ENCODE measurements at regions not wholly inside any gene's neighbourhood (a gene's known extent, or its start where the extent isn't known, plus 50 kb on each side); places are given as distances from the start of the nearest gene placed in this dataset.
"Not testable (repeated sequence)": the region's sequence is repeated elsewhere in the genome, so short reads cannot be mapped to it uniquely, and the experiment has no call there.

- not testable (repeated sequence) for DNase-seq (ENCODE audit: low spot score); FAIRE-seq
These were observed 454.3 kb upstream of the SLITRK6 start for GRCh38 chr13:86253497-86253896.

- FAIRE-seq; DNase-seq (ENCODE audit: low spot score): not testable (repeated sequence)
These were observed 456.6 kb upstream of the SLITRK6 start for GRCh38 chr13:86255820-86256219.

GRCh38 chr13:86269511-86269910 is 470.3 kb upstream of the SLITRK6 start:
- DNase-seq (ENCODE audit: low spot score) (no peak), FAIRE-seq (no peak)

GRCh38 chr13:86282442-86282841 is 483.2 kb upstream of the SLITRK6 start:
- no peak for DNase-seq (ENCODE audit: low spot score)
- no peak for FAIRE-seq

- DNase-seq (ENCODE audit: low spot score) (no peak), FAIRE-seq (no peak)
These were observed 483.8 kb upstream of the SLITRK6 start for GRCh38 chr13:86283031-86283430.

GRCh38 chr13:86298725-86299124 is 499.5 kb upstream of the SLITRK6 start:
- DNase-seq (ENCODE audit: low spot score) (no peak), FAIRE-seq (no peak)

- FAIRE-seq: no peak
These were observed 499.9 kb upstream of the SLITRK6 start for GRCh38 chr13:86299128-86299527.

GRCh38 chr13:86309881-86310280 is 510.7 kb upstream of the SLITRK6 start:
- DNase-seq (ENCODE audit: low spot score): no peak
- FAIRE-seq: no peak

More at GRCh38 chr13:86299128-86299527, 499.9 kb upstream of the SLITRK6 start:
- no peak for DNase-seq (ENCODE audit: low spot score)

GRCh38 chr13:86313421-86313820 is 514.2 kb upstream of the SLITRK6 start:
- no peak for FAIRE-seq
- DNase-seq (ENCODE audit: low spot score): no peak

GRCh38 chr13:86318450-86318849 is 519.2 kb upstream of the SLITRK6 start:
- FAIRE-seq (no peak), DNase-seq (ENCODE audit: low spot score) (no peak)

- DNase-seq (ENCODE audit: low spot score) (no peak), FAIRE-seq (no peak)
These were observed 525.0 kb upstream of the SLITRK6 start for GRCh38 chr13:86324191-86324590.

- no peak for FAIRE-seq
These were observed 556.1 kb upstream of the SLITRK6 start for GRCh38 chr13:86355301-86355700.

GRCh38 chr13:86357106-86357505 is 557.9 kb upstream of the SLITRK6 start:
- no peak for FAIRE-seq

More at GRCh38 chr13:86355301-86355700, 556.1 kb upstream of the SLITRK6 start:
- DNase-seq (ENCODE audit: low spot score): no peak

GRCh38 chr13:86363749-86364148 is 564.5 kb upstream of the SLITRK6 start:
- FAIRE-seq; DNase-seq (ENCODE audit: low spot score): not testable (repeated sequence)

More at GRCh38 chr13:86357106-86357505, 557.9 kb upstream of the SLITRK6 start:
- DNase-seq (ENCODE audit: low spot score): no peak

- DNase-seq (ENCODE audit: low spot score): no peak
- no peak for FAIRE-seq
These were observed 569.7 kb upstream of the SLITRK6 start for GRCh38 chr13:86368924-86369323.

- FAIRE-seq (no peak), DNase-seq (ENCODE audit: low spot score) (no peak)
These were observed 578.2 kb upstream of the SLITRK6 start for GRCh38 chr13:86377451-86377850.

GRCh38 chr13:86378628-86379027 is 579.4 kb upstream of the SLITRK6 start:
- DNase-seq (ENCODE audit: low spot score) (no peak), FAIRE-seq (no peak)

- no peak for FAIRE-seq
- DNase-seq (ENCODE audit: low spot score): no peak
These were observed 583.9 kb upstream of the SLITRK6 start for GRCh38 chr13:86383151-86383550.

- FAIRE-seq (no peak), DNase-seq (ENCODE audit: low spot score) (no peak)
These were observed 584.3 kb upstream of the SLITRK6 start for GRCh38 chr13:86383561-86383960.

- no peak for FAIRE-seq
- DNase-seq (ENCODE audit: low spot score): no peak
These were observed 598.4 kb upstream of the SLITRK6 start for GRCh38 chr13:86397635-86398034.

GRCh38 chr13:86399572-86399971 is 600.4 kb upstream of the SLITRK6 start:
- FAIRE-seq: no peak
- DNase-seq (ENCODE audit: low spot score): no peak

- DNase-seq (ENCODE audit: low spot score): no peak
- no peak for FAIRE-seq
These were observed 603.3 kb upstream of the SLITRK6 start for GRCh38 chr13:86402500-86402899.

GRCh38 chr13:86403181-86403580 is 604.0 kb upstream of the SLITRK6 start:
- DNase-seq (ENCODE audit: low spot score): no peak
- FAIRE-seq: no peak
